HG03442 (cell line): ENCODE measurements at regions not wholly inside any gene's neighbourhood (a gene's known extent, or its start where the extent isn't known, plus 50 kb on each side); places are given as distances from the start of the nearest gene placed in this dataset.
"Not testable (repeated sequence)": the region's sequence is repeated elsewhere in the genome, so short reads cannot be mapped to it uniquely, and the experiment has no call there.

ENCODE experiments used
- ATAC-seq: cut with Tn5 transposase; IDR thresholded peaks from one replicate; pipeline ENCODE4 v1.9.1; 2021; ENCODE audit warnings: mild to moderate bottlenecking, moderate library complexity; ENCODE audit not compliant: unreplicated experiment

DNA sequence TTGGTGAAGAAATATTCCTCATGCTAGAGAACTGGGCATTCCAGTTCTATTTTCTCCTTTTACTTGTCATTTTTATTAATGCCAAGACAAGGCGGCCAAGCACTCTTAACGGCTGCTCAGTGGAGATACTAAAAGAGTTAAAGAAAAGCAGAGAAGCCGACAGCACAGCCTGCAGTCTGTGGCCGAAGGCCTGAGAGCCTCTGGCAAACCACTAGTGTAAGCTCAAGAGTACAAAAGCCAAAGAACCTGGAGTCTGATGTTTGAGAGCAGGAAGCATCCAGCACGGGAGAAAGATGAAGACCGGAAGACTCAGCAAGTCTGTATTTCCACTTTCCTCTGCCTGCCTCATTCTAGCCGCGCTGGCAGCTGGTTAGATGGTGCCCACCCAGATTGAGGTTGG, 167.1 kb upstream of the FUT9 start:
- ATAC-seq, result no peak

DNA sequence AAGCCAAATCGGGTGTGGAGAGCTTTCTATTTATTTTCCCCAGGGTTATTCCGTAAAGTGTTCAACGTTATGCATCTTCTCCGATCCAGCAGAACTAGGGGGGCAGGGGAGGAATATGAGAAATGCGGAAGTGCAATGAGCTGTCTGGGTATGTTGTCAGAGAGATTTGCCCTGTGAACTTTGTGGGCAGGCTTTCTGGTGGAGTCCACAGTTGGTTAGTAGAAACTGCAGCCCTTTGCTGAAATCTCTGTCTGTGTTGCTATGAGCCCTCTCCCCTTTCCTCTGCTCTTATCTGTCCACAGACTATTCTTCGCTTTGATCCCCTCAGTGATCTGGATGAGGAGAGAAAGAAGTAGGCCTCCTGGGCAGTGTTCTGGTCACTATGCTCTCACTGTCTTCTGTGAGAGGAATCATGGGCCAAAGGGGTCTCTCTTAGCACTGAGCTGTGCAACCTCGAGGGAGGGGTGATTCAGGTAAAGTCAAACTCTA, 158.9 kb upstream of the FUT9 start:
- ATAC-seq, result no peak

DNA sequence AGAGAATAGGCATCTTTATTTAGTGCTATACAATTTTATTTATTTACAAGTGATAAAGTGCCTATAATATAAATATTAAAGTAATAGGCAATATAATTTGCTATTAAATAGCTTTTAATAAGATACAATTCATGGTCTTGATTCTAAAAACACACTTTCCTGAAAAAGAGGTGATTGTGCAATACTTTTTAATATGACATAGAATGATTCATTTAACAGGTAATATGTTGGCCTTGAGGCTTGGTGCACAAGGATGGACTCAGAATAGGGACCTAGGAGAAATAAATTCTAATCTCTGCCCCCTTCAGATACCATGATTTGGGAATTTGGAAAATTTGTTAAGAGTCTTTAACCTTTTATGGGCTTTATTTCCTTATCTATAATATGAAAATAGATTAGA, 149.9 kb upstream of the FUT9 start:
- no peak for ATAC-seq

DNA sequence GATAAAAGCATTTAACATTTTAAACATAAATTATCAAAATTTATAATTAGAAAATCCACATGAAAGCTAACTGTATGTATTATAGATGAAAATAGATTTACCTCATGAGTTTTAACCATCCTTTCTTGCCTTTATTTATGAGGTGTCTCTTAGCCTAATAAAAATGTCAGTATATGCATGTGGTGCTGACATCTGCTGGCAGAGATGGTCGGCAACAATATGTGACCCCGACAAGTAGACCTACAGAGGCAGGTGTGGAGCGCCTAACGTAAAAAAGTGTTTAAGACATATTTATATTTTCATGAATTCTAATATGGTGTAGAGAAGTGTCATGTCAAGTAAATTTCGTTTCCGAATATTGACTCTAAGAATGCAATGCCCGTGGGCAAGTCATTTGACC, 149.0 kb upstream of the FUT9 start:
- ATAC-seq, result no peak

DNA sequence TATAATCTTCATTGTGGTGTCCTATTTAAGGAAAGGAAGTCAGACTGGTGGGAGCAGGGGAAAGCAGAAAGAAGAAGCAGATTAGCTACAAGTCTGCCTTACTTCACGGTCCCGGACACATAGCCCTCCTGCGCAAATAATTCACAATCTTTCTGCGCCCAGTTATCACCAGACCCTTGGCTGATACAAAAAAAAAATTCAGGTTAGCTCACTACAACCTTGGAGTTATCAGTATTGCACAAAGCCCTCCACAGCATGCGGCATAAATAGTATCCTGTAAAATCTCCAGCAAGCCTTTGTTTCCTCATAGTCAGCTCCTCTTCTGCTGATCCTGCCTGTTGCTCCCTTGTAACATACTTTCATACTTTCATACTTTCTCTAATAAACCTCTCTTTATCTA, 148.6 kb upstream of the FUT9 start:
- no peak for ATAC-seq

DNA sequence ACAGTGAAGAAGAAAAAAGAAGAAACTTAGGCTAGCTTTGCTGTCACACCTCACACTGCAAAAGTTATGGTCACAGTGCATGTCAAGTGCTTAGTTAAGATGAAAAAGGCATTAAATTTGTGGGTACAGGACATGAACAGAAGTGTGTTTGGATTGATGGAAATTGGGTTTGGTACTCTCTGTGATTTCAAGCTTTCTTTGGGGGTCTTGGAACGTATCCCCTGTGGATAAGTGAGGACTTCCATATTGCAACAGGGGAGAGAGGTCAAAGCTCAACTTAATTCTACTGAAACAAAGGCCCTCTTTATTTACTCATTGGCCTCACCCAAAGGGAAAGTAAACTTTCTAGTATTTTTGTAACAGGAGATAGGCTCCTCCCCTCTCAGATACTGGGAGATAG, 138.3 kb upstream of the FUT9 start:
- ATAC-seq, result no peak

DNA sequence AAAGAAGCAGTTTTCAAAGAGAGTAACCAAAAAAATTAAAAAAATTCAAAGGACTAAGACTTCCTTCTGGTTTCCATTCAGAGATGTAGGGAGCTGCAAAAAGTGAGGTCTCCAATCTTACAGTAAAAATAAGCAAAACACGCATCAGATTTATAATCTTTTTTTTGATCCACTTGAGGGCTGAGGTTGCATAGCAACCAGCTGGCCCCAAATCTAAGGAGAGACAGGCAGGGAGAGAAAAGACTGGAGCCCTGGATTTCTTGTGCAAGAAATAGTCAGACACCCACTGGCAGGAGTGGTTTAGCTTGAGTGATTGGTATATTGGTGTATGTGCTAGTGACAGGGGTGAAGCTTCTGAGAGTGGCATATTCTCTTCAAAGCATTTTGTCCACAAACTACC, 135.9 kb upstream of the FUT9 start:
- no peak for ATAC-seq

DNA sequence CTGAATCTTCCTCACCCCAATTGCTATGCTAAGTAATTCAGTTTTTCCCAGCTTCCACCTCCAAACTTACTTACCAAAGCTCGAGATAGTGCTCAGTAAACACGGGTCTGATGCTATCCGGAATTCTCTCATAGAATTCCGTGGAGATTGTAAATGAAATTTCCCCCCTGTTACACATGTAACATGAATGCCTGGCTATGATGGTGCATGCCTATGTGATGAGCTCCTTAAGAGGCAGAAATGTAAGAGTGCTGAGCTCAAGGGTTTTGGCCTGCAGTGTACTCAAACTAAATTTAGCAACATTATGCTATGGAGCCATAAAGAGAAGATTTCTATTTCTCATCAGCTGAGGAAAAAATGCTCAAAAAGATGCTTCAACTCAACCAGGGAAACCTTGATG, 133.4 kb upstream of the FUT9 start:
- ATAC-seq, result no peak

DNA sequence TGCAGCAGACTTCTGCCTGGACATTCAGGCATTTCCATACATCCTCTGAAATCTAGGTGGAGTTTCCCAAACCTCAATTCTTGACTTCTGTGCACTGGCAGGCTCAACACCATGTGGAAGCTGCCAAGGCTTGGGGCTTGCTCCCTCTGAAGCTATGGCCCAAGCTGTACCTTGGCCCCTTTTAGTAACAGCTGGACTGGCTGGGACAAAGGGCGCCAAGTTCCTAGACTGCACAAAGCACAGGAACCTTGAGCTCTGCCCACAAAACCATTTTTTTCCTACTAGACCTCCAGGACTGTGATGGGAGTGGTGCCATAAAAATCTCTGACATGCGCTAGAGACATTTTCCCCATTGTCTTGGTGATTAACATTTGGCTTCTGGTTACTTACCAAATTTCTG, 127.1 kb upstream of the FUT9 start:
- not testable (repeated sequence) for ATAC-seq

DNA sequence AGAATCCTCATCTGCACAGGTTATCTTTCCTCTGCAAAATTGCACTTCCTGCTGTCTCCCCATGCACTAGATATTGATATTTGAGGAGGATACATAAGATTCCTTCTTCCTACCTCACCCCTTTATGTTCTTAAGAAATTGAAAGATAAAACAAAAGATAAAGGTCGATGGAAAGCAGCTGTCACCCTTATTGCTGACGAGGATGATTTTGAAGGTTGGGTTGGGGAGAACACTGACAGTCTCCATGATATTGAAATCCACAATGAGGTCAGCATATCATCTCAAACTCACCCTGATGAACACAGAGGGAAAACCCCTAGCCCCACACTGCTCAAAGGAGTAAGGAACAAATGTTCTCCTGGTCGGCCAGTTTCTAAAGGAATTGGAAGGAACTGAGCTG, 110.6 kb upstream of the FUT9 start:
- no peak for ATAC-seq

DNA sequence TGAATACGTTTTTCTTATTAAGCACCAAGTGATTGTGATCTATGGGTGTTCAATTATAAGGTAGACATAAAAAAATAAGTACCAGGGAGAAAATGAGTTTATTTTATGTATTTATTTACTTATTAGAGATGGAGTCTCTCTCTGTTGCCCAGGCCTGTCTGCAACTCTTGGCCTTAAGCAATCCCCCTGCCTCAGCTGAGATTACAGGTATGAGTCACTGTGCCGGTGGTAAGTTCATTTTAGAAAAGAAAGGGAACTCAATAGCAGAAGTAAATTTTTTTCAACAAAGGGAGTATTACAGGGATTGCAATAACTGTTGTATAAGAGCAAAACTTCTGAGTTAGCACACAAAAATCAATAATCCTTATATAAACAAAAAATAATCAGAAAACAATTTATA, 98.7 kb upstream of the FUT9 start:
- ATAC-seq, result no peak

DNA sequence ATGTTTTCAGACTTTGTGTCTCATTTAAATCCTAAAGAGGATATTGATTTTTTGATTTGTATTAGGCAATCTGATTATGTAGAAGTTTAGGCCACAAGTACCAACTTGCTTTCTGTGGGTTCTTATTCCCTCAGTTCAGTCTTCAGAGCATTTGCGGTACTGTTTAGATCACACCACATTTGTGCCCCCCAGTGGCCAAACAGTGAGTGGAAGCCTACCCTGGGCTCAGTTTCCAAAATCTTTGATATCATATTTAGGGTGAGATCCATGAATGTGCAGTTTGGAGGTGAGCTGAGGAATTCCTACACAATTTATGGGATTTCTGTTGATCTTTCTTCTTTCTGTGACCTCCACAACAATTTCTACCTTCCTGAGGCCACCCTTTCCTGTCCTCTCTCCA, 92.3 kb upstream of the FUT9 start:
- ATAC-seq, result peak; percentile 64

DNA sequence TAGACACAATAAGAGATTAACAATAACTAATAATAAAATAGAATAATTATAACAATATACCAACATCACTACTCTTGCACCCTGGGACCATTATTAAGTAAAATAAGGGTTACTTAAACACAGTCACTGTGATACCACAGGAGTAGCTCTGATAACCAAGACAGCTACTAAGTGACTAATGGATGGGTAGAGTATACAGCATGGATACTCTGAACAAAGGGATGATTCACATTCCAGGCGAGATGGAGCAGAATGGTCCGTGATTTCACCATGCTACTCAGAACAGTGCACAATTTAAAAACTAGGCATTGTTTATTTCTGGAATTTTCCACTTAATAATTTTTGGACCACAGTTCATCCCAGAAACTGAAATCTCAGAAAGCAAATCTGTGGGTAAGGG, 80.0 kb upstream of the FUT9 start:
- no peak for ATAC-seq

DNA sequence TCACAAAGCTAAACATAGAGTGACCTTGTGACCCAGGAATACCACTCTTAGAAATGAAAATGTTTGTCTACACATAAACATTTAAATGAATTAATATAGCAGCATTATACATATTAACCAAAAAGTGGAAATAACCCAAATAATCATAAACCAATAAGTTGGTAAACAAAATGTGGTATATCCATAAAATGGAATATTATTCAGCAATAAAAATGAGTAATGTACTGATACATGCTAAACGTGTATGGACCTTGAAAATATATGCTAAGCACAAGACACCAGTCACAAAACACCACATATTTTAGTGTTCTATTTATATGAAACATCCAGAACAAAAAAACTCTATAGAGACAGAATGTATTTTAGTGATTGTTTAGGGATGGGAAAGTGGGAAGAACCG, 68.9 kb upstream of the FUT9 start:
- ATAC-seq, result no peak

DNA sequence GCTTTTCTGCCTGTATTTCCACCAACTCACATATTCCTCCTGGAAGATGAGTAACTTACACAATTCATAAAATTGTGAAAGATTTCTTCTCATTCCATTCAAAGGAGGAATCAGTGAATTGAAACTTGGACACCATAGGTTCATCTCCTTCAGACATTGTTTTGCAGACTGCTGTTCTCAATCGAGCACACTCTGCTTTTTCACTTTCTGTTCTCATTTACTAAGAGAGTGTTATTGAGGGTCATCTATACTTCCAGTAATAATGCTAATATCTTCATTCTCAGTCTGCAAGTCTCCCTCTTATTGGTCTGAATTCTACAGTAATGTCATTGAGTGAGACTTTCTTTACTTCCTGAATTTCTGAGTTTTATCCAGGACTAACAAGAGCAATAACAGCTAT, 67.5 kb upstream of the FUT9 start:
- no peak for ATAC-seq

DNA sequence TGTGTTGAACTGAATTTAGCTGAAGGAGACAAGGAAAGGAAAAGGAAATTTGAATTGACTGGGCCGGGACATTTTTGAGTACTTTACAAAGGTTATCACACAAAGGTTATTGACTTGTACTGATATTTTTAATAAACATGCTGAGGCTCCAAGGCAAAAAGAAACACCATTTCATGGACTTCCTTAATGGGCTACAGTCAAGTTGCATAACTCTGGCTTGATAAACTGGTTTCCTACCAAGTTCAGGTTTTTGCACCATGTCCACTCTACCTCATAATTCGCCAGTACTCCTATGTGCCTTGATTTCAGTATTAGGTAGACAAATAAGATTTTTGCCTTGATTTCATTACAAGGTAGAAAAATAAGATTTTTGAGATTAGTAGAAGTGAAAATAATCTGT, 65.8 kb upstream of the FUT9 start:
- ATAC-seq, result no peak

DNA sequence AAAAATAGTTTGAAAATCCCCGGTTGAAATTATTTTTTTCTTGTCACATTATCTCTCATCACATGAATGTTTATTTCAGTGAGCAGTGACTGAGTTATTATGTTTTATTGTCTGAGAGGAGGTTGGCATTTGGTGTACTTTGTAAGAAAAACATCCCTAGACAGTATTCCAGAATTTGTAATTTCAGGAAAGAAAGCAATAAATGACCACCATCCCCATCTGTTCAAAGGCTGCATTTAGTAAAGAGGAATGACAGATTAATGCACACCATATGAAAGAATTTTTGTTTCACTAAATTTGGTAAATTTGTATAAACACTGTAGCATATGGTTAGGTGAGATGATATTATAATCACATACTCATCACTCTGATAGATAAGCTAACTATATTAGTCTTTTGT, 57.1 kb upstream of the FUT9 start:
- no peak for ATAC-seq

DNA sequence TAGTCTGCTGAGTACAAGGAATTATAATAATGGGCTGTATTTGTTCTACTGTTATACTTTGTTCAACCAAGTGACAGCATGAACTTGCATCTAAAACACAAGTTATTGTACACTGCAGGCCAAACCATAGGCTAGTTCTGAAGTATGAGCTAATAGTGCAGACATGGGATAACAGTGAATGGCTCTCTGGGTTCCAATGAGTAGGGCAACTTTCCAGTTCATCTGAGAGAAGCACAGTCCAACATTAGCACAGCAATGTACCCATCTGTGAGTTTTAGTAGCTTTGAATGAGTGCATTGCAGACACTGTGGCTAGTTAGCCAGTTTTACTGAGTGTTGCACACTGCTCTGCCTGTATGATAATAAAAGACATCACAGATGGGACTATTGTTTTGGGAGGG, 56.5 kb upstream of the FUT9 start:
- no peak for ATAC-seq
